Ovary (tissue), 3 donors: ENCODE measurements at regions not wholly inside any gene's neighbourhood (a gene's known extent, or its start where the extent isn't known, plus 50 kb on each side); places are given as distances from the start of the nearest gene placed in this dataset.

ENCODE experiments used
- CTCF ChIP-seq, 3 donors: fragments of 450-650 bp in 2 of 3; fragments of 200-600 bp in 1 of 3; IDR thresholded peaks; one replicate each; pipeline versions ENCODE4 v1.5.1 to v1.8.0; 2016 to 2022; ENCODE audit warnings: antibody characterized with exemption in 3 of 3, mild to moderate bottlenecking in 1 of 3
- EP300 ChIP-seq: sonication (generic); formaldehyde crosslinking; IDR thresholded peaks from one replicate; pipeline ENCODE4 v1.6.1; 2017; ENCODE audit warnings: antibody characterized with exemption
- donor health status: DM: no; HTN: no; CAD: no.

- TF ChIP-seq EP300 (no peak), CTCF (IDR thresholded peaks at IDR 0.05) (no peak)
Observed at GRCh38 chr5:158641016-158641415, 458.7 kb downstream of the EBF1 start.
